HG03442 (cell line): ENCODE measurements at regions not wholly inside any gene's neighbourhood (a gene's known extent, or its start where the extent isn't known, plus 50 kb on each side); places are given as distances from the start of the nearest gene placed in this dataset.
"Not testable (repeated sequence)": the region's sequence is repeated elsewhere in the genome, so short reads cannot be mapped to it uniquely, and the experiment has no call there.

Experiments used
- ATAC-seq: cut with Tn5 transposase; IDR thresholded peaks from one replicate; pipeline ENCODE4 v1.9.1; 2021; ENCODE audit warnings: mild to moderate bottlenecking, moderate library complexity; ENCODE audit not compliant: unreplicated experiment

DNA sequence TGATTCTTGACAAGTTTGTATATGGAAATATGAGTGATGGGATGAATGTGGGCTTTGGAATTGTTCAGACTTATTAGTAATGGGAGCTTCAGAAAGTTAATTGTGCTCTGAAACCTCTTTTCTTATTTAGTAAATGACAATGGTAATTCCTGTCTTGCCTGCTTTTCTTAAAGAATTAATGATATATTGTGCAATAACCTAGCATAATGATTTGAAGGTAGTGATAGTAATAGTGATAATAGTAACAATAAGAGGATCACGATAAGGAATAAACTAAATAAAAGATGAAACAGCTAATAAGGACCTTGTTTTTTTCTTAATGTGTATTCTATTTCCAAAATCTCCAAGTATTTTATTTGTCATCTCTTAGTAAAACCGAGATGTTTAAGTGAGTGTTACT lies 245.0 kb upstream of the CPHXL start:
- no peak for ATAC-seq

GRCh38 chr16:75983296-75983695 lies 257.0 kb upstream of the CPHXL start:
- ATAC-seq: no peak

DNA sequence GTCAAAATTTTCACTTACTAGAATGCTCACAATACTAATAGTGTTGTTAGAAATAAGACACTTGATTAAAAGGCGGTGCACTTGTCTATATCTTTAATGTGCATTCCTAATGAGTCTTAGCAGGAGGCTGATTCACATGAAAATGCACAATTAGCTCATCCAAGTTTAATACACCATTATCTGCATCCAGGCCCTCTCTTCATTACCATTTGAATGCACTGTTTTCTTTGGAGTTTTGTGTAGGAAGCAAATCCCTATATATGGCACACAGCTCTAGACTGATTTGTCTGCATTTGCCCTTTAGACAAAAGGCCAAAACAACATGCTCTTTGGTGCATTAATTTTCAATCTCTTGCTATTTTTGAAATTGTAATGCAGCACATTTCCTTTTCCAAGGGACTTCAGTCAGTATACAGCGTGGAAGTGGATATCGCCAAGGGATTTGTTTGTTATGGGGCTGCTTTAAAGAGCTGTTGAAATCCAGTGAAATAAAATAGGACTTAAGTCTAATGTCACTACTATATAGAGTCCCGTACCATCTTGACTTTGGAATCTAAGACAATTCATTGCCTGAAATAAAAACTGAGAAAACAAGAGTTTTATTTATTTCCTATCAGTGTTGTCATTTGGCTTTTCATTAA lies 257.6 kb upstream of the CPHXL start:
- ATAC-seq: no peak

DNA sequence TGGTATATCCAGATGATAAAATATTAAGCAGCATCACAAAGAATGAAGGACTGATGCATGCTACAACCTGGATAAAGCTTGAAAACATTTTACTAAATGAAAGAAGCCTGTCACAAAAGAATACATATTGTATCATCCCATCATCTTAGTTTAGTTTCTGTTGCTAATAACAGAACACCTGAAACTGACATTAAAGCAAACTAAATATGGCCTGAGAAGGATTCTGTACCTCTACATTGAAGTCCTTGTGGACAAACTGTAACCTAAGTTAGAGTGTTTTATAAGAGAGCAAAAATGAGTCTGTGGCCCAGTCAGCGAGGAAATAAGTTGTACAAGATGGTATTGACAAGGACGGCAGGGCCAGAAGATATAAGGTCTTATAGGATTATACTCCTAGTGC lies 261.0 kb upstream of the CPHXL start:
- ATAC-seq: no peak

- ATAC-seq: no peak
These were observed 270.2 kb upstream of the CPHXL start for GRCh38 chr16:75996491-75996890.

GRCh38 chr16:75997606-75998005 lies 271.3 kb upstream of the CPHXL start:
- ATAC-seq: no peak

GRCh38 chr16:76007645-76008044 lies 269.6 kb upstream of the CNTNAP4 start:
- no peak for ATAC-seq

DNA sequence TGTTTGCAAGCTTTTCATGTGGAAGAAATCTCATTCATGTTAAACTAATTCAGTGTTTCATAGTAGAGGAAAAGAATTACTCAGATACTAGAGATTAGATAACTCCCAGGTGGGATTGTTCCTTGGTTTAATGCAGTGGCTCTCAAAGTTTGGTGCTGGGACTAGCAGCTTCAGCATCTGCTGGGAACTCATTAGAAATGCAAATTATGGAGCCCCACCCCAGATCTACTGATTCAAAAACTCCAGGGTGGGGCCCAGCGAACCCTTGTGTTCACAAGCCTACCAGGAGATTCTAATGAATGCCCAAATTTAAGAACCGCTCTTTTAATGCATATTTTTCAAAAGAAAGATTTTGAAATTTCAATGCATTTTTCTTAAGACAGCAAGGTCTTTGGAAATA lies 253.4 kb upstream of the CNTNAP4 start:
- ATAC-seq: no peak

- ATAC-seq: no peak
These were observed 241.5 kb upstream of the CNTNAP4 start for GRCh38 chr16:76035689-76036088.

- ATAC-seq: no peak
These were observed 239.1 kb upstream of the CNTNAP4 start for GRCh38 chr16:76038097-76038496.

GRCh38 chr16:76052725-76053124 lies 224.5 kb upstream of the CNTNAP4 start:
- no peak for ATAC-seq

DNA sequence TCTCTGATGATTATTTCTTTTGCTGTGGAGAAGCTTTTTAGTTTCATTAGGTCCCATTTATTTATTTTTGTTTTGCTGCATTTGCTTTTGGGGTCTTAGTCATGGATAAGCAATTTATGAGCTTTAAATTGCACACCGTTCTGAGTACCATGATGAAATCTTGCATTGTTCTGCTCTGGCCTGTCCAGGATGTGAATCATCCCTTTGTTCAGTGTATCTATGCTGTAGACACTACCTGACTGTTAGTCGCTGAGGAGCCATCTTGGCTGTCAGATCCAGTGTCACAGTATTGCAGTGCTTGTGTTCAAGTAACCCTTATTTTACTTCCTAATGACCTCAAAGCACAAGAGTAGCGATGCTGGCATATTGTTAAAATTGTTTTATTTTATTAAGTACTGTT lies 218.0 kb upstream of the CNTNAP4 start:
- ATAC-seq: no peak

DNA sequence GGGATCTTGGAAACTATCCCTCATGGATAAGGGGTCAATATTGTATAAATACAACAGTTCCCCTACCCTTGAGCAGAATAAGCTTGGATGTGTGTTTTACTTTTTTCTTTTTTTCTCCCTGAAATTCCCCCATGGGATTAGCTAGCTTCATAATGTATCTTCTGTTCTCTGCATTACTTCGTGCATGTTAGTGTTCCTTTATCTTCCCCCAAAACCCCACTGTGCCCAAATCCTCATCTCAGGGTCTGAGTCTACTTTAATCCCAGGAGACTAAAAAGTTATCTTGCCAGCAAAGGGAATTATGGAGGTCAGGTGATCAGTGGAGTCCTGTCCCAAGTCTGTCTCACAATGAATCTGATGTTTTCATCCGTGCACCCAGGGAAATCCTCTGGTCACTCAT lies 217.5 kb upstream of the CNTNAP4 start:
- ATAC-seq: no peak

DNA sequence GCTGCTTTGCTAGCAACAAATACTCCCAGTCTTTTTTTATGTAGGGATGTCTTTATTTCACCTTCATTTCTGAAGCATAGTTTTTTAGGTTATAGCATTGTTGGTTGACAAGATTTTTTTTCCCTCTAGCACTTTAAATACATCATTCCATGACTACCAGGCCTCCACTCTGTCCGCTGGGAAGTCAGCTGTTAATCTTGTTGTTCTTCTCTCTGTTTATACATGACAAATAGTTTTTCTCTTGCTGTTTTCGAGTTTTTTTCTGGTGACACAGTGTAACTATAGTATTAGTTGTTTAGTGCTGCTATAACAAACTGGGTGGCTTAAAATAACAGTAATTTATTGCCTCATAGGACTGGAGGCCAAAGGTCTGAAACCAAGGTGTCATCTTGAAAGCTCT lies 205.5 kb upstream of the CNTNAP4 start:
- ATAC-seq: no peak

DNA sequence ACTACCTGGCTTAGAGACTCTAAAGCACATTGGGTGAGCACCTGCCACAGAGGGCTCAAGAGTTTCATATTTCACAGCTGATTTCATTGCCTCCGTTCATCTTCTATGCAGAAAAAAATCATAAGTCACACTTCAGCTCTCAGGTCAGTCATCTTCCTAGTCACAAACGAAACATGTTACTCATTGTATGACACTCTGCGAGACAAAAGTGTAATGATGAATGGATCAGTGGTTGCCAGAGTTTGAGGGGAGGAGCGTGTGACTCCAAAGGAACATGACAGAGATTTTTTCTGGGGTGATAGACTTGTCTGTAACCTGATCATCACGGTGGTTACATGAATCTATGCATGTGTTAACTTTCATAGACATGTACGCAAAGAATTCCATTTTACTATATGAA lies 195.2 kb upstream of the CNTNAP4 start:
- no peak for ATAC-seq

DNA sequence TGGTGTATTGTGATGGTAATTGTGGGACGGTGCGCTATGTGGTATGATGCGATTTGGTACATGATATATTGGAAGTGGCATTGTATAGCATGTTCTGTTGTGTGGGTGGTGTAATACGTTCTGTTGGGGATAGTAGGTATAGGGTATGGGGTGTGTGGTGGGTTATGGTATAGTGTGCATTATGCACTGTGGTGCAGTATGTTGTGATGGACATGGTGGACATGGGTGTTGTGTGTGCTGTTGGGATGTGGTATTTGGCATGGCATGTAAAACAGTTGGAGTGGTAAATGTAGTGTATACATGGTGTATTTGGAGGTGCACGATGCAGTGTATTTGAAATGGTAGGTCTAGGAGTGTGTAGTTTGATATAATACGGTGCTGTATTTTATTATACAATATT lies 170.6 kb upstream of the CNTNAP4 start:
- ATAC-seq: no peak

GRCh38 chr16:76108460-76108859 lies 168.7 kb upstream of the CNTNAP4 start:
- no peak for ATAC-seq

DNA sequence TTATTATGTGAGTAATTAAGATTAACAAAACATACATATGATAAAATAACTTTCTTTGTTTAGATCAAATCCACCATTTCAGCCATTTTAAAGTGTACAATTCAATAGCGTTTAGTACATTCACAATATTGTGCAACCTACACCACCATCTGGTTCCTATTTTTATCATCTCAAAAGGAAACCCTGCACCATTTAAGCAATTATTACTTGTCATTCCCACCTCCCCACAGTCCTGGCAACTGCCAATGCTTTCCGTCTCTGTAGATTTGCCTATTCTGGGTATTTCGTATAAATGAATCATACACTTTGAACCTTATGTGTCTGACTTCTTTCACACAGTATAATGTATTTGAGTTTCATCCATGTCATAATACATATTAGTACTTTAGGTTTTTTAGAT lies 162.5 kb upstream of the CNTNAP4 start:
- no peak for ATAC-seq

DNA sequence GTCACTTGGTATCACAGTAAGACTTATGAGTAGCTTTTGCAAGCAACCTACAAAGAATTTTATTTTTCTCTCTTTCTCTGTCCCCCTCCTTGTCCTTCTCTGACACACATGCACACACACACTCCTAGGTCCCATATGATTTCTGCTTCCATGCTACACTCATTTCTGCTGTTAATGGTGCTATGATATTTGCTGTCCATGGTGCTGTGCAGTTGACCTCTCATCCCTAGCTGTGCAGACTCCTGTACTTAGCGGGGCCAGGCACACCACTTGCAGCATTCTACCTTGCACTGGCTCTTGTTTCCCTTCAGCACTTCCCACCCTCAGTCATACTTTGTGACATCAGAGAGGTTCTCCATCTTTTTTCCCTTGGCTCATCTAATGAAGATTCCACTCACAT lies 158.9 kb upstream of the CNTNAP4 start:
- ATAC-seq: no peak

GRCh38 chr16:76121636-76122035 lies 155.6 kb upstream of the CNTNAP4 start:
- no peak for ATAC-seq

GRCh38 chr16:76123966-76124365 lies 153.2 kb upstream of the CNTNAP4 start:
- no peak for ATAC-seq

DNA sequence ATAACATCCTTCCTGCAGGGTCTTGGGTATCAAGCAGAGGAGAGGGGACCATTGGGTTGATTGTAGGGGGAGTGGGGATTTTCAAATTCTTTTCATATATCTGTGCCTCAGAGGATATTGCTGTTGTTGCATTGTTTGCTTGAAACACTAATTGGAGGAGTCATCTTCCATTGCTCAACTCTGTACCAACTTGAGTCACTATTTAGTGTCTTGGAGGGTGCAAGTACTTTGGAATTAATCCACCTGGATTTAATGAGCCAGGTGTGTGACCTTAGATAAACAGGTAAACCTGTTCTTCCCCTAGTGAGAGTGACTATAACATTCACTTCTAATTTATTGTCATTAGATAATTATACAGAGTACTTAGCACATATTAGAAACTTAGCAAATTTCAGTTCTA lies 151.3 kb upstream of the CNTNAP4 start:
- no peak for ATAC-seq

- not testable (repeated sequence) for ATAC-seq
These were observed 139.1 kb upstream of the CNTNAP4 start for GRCh38 chr16:76138056-76138455.
